NCI-H2081 (cell line): ENCODE measurements at regions not wholly inside any gene's neighbourhood (a gene's known extent, or its start where the extent isn't known, plus 50 kb on each side); places are given as distances from the start of the nearest gene placed in this dataset.

Source experiments
- DNase-seq, 2 experiments: peaks; one replicate each; lab custom pipeline; 2025; lab: John Stamatoyannopoulos, UW

- no peak for DNase-seq
Measured at GRCh38 chr2:38509947-38510326, 92.8 kb downstream of the HNRNPLL start.

- DNase-seq, result peak in 1 of 2 experiments; percentile 28
Measured at GRCh38 chr2:38509314-38509946, 93.3 kb downstream of the HNRNPLL start.

GRCh38 chr2:38508311-38509039 lies 94.3 kb downstream of the HNRNPLL start:
- peak; percentile 79 to 83 for DNase-seq

- DNase-seq, result no peak
Measured at GRCh38 chr2:38507712-38508111, 95.0 kb downstream of the HNRNPLL start.

GRCh38 chr2:38505779-38506178 lies 96.9 kb downstream of the HNRNPLL start:
- DNase-seq, result no peak

GRCh38 chr2:38504169-38504568 lies 98.6 kb downstream of the HNRNPLL start:
- no peak for DNase-seq

- DNase-seq, result no peak
Measured at GRCh38 chr2:38502107-38502506, 100.6 kb downstream of the HNRNPLL start.

GRCh38 chr2:38500283-38500634 lies 102.5 kb downstream of the HNRNPLL start:
- no peak for DNase-seq

GRCh38 chr2:38499548-38500282 lies 103.0 kb downstream of the HNRNPLL start:
- DNase-seq, result no peak

GRCh38 chr2:38498045-38498481 lies 104.7 kb downstream of the HNRNPLL start:
- no peak for DNase-seq

GRCh38 chr2:38497670-38498037 lies 105.1 kb downstream of the HNRNPLL start:
- DNase-seq, result peak in 1 of 2 experiments; percentile 45

- DNase-seq, result no peak
Measured at GRCh38 chr2:38496927-38497669, 105.6 kb downstream of the HNRNPLL start.

GRCh38 chr2:38495880-38496279 lies 106.8 kb downstream of the HNRNPLL start:
- no peak for DNase-seq

- no peak for DNase-seq
Measured at GRCh38 chr2:38494394-38494793, 108.3 kb downstream of the HNRNPLL start.

- no peak for DNase-seq
Measured at GRCh38 chr2:38492042-38492615, 110.6 kb downstream of the HNRNPLL start.

GRCh38 chr2:38491436-38491835 lies 111.3 kb downstream of the HNRNPLL start:
- no peak for DNase-seq

GRCh38 chr2:38489846-38490245 lies 112.8 kb upstream of the ATL2 start:
- no peak for DNase-seq

GRCh38 chr2:38487852-38488251 lies 110.8 kb upstream of the ATL2 start:
- DNase-seq, result no peak

- DNase-seq, result no peak
Measured at GRCh38 chr2:38486213-38487026, 109.3 kb upstream of the ATL2 start.

GRCh38 chr2:38485734-38486133 lies 108.7 kb upstream of the ATL2 start:
- no peak for DNase-seq

- DNase-seq, result no peak
Measured at GRCh38 chr2:38484957-38485356, 107.9 kb upstream of the ATL2 start.
